ENCODE measurements at regions not wholly inside any gene's neighbourhood (a gene's known extent, or its start where the extent isn't known, plus 50 kb on each side); places are given as distances from the start of the nearest gene placed in this dataset.

DNA sequence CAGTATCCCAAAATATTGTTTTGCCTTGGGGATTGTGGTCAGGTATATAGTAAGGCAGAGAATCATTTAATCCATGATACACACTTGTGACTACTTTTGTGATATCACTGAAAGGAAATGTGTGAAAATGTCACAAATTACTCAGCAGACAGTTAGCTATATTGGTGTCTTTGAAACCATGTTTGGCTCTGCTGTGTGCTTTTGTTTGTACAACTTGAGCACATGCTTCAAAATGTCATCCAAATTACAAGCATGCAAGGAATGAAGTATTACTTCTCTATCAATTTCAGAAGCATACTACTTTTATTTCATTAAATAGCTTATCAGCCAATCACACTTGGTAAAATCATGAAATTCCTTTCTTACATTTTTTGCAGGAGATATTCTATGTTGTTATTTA is 619.0 kb upstream of the AGTR1 start:
- Mint-ChIP-seq H3K36me3 (no peaks in the 10 kb centered on the region), H3K27ac (no peak overlapping the region), H3K4me3 (no peak overlapping the region), H3K4me1 (no peaks in the 10 kb centered on the region), H3K27me3 (no peaks in the 10 kb centered on the region), H3K9me3 (no peaks in the 10 kb centered on the region)
- no peak for DNase-seq

GRCh38 chr3:148079370-148079769 is 618.3 kb upstream of the AGTR1 start:
- Mint-ChIP-seq H3K36me3 (no peaks in the 10 kb centered on the region), H3K27me3 (no peaks in the 10 kb centered on the region), H3K4me1 (no peaks in the 10 kb centered on the region), H3K27ac (no peak overlapping the region), H3K9me3 (no peaks in the 10 kb centered on the region), H3K4me3 (no peak overlapping the region)
- DNase-seq, result no peak

- Mint-ChIP-seq H3K27ac (no peak overlapping the region), H3K27me3 (no peaks in the 10 kb centered on the region), H3K9me3 (no peaks in the 10 kb centered on the region), H3K4me1 (no peaks in the 10 kb centered on the region), H3K36me3 (no peaks in the 10 kb centered on the region), H3K4me3 (no peak overlapping the region)
- no peak for DNase-seq
These were observed 615.8 kb upstream of the AGTR1 start for GRCh38 chr3:148081926-148082325.

DNA sequence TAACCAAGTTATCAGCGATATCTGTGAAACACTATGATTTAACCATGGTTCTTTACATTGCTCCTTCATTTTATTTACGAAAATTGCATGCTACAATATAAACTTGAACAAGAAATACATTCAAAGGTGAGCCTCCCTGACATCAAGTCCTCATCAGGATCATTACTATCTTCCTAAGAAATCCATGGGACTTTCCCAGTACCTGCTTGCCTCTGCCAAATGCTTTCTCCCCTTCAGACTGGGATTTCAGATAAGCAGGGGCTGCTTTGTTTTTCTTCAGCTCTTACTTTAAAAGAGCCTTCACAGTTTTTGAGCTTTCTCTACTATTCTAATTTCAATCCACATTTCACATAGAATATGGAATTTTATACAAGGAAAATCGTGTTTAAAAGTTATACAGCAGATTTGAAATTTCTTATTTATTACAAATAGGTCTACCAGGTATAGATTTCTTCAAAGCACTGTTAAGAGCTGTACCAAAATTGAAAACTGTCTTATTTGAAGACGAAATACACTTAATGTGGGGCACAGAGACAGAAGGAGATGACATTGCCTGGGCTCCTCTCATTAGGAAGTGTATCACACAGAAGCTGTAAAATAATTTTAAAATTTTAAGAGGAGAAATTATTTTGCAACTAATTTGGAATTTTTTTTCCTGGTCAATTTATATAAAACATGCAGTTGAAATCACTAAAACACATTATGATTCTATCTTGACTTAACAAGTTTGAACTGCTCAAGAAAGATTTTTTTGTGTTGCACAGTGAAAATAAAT is 615.0 kb upstream of the AGTR1 start:
- H3K9me3 Mint-ChIP-seq, result no peaks in the 10 kb centered on the region
- H3K27ac Mint-ChIP-seq, result no peak overlapping the region
- no peaks in the 10 kb centered on the region for H3K4me1 Mint-ChIP-seq
- DNase-seq, result no peak
- no peaks in the 10 kb centered on the region for H3K27me3 Mint-ChIP-seq
- H3K36me3 Mint-ChIP-seq, result no peaks in the 10 kb centered on the region
- no peak overlapping the region for H3K4me3 Mint-ChIP-seq

DNA sequence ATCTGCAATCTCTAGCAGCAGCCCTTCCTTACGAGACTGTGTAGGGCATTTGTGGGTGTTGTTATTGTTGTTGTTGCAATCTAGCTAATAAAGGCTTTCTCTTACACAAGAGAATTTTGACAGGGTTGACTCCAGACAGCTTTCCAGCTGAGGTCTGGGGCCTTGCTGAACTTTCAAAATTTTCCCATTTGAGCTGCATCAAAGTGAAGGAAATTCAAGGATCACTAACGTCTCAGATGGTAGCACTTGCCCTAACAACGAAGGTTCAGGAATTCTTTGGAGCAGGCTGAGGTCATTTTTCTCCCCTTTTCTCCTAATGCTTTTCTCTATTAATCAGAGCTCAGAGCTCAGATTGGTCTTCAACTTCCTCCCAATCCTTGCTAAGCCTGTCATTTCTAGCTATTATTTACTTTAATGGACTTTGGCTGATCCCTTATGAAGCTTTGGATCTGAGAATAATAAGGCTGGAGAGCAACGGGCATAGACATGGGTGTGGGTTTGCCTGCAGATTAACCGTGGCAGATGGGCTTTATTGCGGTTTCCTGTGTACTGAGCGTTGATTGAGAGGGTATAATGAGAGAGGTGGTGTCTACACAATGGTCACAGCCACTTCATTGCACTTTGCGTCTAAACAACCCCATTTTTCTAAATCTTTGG is 614.0 kb upstream of the AGTR1 start:
- Mint-ChIP-seq H3K27me3 (no peaks in the 10 kb centered on the region), H3K27ac (no peak overlapping the region), H3K9me3 (no peaks in the 10 kb centered on the region), H3K4me1 (no peaks in the 10 kb centered on the region), H3K36me3 (no peaks in the 10 kb centered on the region), H3K4me3 (no peak overlapping the region)
- no peak for DNase-seq

GRCh38 chr3:148084931-148085330 is 612.8 kb upstream of the AGTR1 start:
- DNase-seq, result no peak
- Mint-ChIP-seq H3K9me3 (peaks cover 1% of the 10 kb centered on the region), H3K4me3 (no peak overlapping the region), H3K27ac (no peak overlapping the region), H3K36me3 (no peaks in the 10 kb centered on the region), H3K27me3 (no peaks in the 10 kb centered on the region), H3K4me1 (no peaks in the 10 kb centered on the region)

DNA sequence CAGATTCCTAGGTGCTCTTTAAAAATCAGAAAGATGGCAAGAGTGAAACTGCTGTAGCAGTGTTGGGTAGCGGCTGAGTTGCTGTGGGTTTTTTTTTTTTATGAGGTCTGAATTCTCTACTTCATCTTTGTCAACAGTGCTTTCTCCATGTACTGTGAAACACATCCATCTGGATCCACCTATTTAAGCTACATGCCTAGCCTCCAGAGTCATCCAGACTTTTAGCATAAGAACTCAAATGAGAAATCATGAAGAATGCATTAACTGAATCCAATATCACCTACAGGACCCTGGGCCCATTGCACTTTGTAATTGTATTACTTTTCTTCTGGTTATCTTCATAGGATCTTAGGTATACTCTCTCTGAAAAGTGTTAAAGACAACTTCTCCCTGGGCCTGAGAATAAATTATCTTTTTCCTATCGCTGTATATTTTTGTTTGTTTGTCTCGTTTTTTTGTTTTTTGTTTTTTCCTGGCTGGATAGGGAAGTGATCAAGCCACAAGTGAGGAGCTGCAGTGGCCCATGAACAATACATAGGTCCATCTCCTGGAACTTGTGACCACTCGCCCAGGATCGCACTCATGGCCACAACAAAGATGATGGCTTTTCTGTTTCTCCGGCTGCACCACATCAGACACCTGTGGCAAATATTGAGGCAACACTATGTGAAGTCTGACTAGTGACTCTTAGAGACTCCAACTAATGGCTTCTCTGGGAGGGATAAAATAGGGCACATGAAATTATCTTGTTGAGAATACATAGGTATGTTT is 609.9 kb upstream of the AGTR1 start:
- H3K4me1 Mint-ChIP-seq, result no peaks in the 10 kb centered on the region
- no peaks in the 10 kb centered on the region for H3K36me3 Mint-ChIP-seq
- H3K27me3 Mint-ChIP-seq, result no peaks in the 10 kb centered on the region
- no peak overlapping the region for H3K27ac Mint-ChIP-seq
- H3K9me3 Mint-ChIP-seq, result peaks cover 1% of the 10 kb centered on the region
- DNase-seq, result no peak
- no peak overlapping the region for H3K4me3 Mint-ChIP-seq

GRCh38 chr3:148089171-148089570 is 608.5 kb upstream of the AGTR1 start:
- no peak overlapping the region for H3K27ac Mint-ChIP-seq
- no peaks in the 10 kb centered on the region for H3K27me3 Mint-ChIP-seq
- H3K9me3 Mint-ChIP-seq, result peaks cover 1% of the 10 kb centered on the region
- H3K36me3 Mint-ChIP-seq, result no peaks in the 10 kb centered on the region
- no peak overlapping the region for H3K4me3 Mint-ChIP-seq
- no peaks in the 10 kb centered on the region for H3K4me1 Mint-ChIP-seq
- DNase-seq, result no peak

GRCh38 chr3:148090156-148090555 is 607.5 kb upstream of the AGTR1 start:
- H3K9me3 Mint-ChIP-seq, result peaks cover 1% of the 10 kb centered on the region
- no peaks in the 10 kb centered on the region for H3K4me1 Mint-ChIP-seq
- DNase-seq, result no peak
- H3K36me3 Mint-ChIP-seq, result no peaks in the 10 kb centered on the region
- H3K27me3 Mint-ChIP-seq, result no peaks in the 10 kb centered on the region
- H3K27ac Mint-ChIP-seq, result no peak overlapping the region
- H3K4me3 Mint-ChIP-seq, result no peak overlapping the region

DNA sequence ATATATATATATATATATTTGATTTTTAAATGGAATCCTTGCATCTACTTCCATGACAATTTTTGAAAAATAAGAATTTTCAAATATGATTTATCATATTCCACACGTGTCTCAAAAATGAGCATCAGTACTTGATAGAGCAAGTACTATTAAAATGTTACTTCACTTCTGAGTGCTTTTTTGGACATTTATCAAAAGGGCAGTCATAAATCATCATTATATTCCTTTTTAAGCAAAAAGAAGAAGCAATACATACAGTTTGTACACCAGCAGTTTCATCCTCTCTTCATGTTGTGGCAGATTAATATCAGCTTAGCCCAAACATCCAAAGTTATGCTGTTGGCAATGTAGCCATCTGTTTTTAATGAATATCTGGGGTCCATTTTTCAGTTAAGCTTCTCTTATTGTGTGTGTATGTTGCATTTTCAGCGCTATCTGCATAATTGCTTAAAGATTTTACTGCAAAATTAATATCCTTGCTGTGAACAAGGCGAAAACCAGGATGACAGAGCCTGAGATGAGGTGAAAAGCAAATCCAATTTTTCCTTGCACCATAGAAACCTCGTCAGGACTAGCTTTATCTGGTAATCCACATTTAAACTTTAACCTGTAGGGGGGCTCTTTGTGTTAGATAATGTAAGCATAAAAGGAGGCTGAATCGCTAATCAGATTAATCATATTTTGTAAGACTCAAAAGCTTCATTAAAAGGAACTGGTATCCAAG is 604.9 kb upstream of the AGTR1 start:
- Mint-ChIP-seq H3K4me1 (no peaks in the 10 kb centered on the region), H3K4me3 (no peak overlapping the region), H3K27me3 (no peaks in the 10 kb centered on the region), H3K9me3 (peaks cover 1% of the 10 kb centered on the region), H3K36me3 (no peaks in the 10 kb centered on the region), H3K27ac (no peak overlapping the region)
- DNase-seq, result no peak

- Mint-ChIP-seq H3K27me3 (no peaks in the 10 kb centered on the region), H3K4me3 (no peak overlapping the region), H3K9me3 (peaks cover 1% of the 10 kb centered on the region), H3K4me1 (no peaks in the 10 kb centered on the region), H3K27ac (no peak overlapping the region), H3K36me3 (no peaks in the 10 kb centered on the region)
- DNase-seq, result no peak
These were observed 604.0 kb upstream of the AGTR1 start for GRCh38 chr3:148093753-148094152.

DNA sequence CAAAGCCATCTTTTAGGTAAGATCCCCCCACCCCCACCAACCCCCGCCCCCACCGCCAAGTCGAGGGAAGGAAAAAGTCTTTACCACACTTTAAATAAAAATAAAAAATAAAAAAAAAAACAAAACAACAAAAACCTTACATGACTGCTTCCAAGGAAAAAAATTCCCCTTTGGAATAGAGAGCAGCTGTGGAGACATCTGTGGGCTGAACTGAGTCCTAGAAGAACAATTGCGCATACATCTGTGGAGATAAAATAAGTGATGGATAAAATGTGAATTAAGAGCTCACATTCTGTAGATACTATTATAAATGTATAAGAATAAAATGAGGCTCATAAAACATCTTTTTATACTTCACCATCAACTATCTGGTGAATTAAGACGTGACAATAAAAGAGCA is 601.7 kb upstream of the AGTR1 start:
- no peak for DNase-seq

DNA sequence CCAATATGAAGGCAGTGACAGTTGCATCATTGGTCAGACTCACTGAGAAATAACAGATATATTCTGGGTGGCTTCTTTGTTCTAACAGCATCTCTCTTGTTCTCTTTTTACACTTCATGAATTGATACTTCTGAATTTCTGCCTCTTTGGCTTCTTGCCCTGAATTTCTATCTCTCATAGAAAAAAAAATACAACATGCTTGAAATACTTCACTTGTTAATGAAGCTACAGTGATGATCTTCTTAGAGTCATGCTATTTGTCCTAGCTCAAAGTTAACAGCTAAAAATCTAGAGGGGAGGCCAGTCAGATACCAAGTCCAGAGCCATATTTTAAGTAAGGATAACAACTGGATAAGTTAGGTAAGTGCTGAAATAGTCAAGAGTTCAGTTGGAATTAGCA is 597.2 kb upstream of the AGTR1 start:
- Mint-ChIP-seq H3K27ac (no peak overlapping the region), H3K4me1 (no peaks in the 10 kb centered on the region), H3K36me3 (no peaks in the 10 kb centered on the region), H3K27me3 (no peaks in the 10 kb centered on the region), H3K4me3 (no peak overlapping the region), H3K9me3 (peaks cover 1% of the 10 kb centered on the region)
- DNase-seq, result no peak

More for the DNA sequence above, 601.7 kb upstream of the AGTR1 start:
- no peak overlapping the region for H3K4me3 Mint-ChIP-seq
- no peaks in the 10 kb centered on the region for H3K9me3 Mint-ChIP-seq
- no peak overlapping the region for H3K27ac Mint-ChIP-seq
- H3K4me1 Mint-ChIP-seq, result no peaks in the 10 kb centered on the region
- H3K36me3 Mint-ChIP-seq, result no peaks in the 10 kb centered on the region
- H3K27me3 Mint-ChIP-seq, result no peaks in the 10 kb centered on the region

GRCh38 chr3:148101061-148101460 is 596.6 kb upstream of the AGTR1 start:
- Mint-ChIP-seq H3K27me3 (no peaks in the 10 kb centered on the region), H3K36me3 (no peaks in the 10 kb centered on the region), H3K9me3 (peaks cover 1% of the 10 kb centered on the region), H3K27ac (no peak overlapping the region), H3K4me1 (no peaks in the 10 kb centered on the region), H3K4me3 (no peak overlapping the region)
- DNase-seq, result no peak

- no peak overlapping the region for H3K27ac Mint-ChIP-seq
- H3K27me3 Mint-ChIP-seq, result no peaks in the 10 kb centered on the region
- no peak for DNase-seq
- H3K4me1 Mint-ChIP-seq, result no peaks in the 10 kb centered on the region
- peaks cover 1% of the 10 kb centered on the region for H3K9me3 Mint-ChIP-seq
- H3K36me3 Mint-ChIP-seq, result no peaks in the 10 kb centered on the region
- H3K4me3 Mint-ChIP-seq, result no peak overlapping the region
These were observed 595.5 kb upstream of the AGTR1 start for GRCh38 chr3:148102156-148102555.

Measured in activated naive CD8-positive, alpha-beta T cell treated with anti-CD3 and anti-CD28 coated beads for 36 hours (primary cell).